GM23248 (cell line): ENCODE measurements at regions not wholly inside any gene's neighbourhood (a gene's known extent, or its start where the extent isn't known, plus 50 kb on each side); places are given as distances from the start of the nearest gene placed in this dataset.

Source experiments
- EZH2 ChIP-seq: fragments of 200-600 bp; sonication (generic); IDR thresholded peaks from 2 replicates; pipeline ENCODE4 v1.6.1; 2018; ENCODE audit warnings: antibody characterized with exemption, mild to moderate bottlenecking; ENCODE audit not compliant: insufficient read depth, poor library complexity, severe bottlenecking
- EZH2phosphoT487 ChIP-seq: fragments of 200-600 bp; sonication (generic); IDR thresholded peaks from 2 replicates; pipeline ENCODE4 v1.6.1; 2018; ENCODE audit warnings: antibody characterized with exemption, moderate library complexity, mild to moderate bottlenecking, low read depth; ENCODE audit not compliant: insufficient read depth

GRCh38 chr9:88814577-88814976, 176.7 kb upstream of the S1PR3 start:
- TF ChIP-seq EZH2phosphoT487 (0 out of 2 replicates have a peak, but pooled peaks have one; percentile 58), EZH2 (no peak)
